ENCODE measurements at regions not wholly inside any gene's neighbourhood (a gene's known extent, or its start where the extent isn't known, plus 50 kb on each side); places are given as distances from the start of the nearest gene placed in this dataset.

DNA sequence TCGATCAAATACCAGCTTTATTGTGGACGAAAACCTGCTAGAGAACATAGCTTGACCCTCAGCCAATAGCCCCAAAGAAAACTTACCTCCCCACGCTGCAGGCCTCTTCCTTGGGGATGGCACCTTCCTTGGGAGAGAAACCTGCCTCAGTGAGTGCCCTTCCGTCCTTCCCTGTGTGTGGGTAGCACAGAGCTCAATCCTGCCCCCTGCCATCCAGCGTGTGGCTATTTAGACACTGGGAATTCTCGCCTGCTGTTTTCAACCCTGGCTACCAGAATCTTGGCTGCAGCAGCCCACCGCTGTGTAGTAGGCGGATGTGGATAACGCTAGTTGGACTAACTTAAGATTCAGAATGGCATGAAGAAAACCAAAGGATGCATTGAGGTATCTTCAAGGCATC is 238.2 kb downstream of the TEX36 start:
- Histone ChIP-seq H3K9ac (no peak overlapping the region), H3K4me2 (ENCODE audit: unreplicated experiment) (no peak overlapping the region), H3K36me3 (ENCODE audit: low read depth) (no peaks in the 10 kb centered on the region), H3K27ac (no peak overlapping the region), H3K79me2 (ENCODE audit: insufficient read depth) (no peaks in the 10 kb centered on the region), H3F3A (ENCODE audit: insufficient read depth) (no peaks in the 10 kb centered on the region), H3K4me1 (ENCODE audit: insufficient read depth) (no peaks in the 10 kb centered on the region), H3K4me3 (no peak overlapping the region), H2AFZ (no peak overlapping the region), H3K9me3 (ENCODE audit: low read depth) (no peaks in the 10 kb centered on the region), H3K9me2 (ENCODE audit: insufficient read depth) (no peaks in the 10 kb centered on the region), H4K20me1 (ENCODE audit: insufficient read depth) (no peaks in the 10 kb centered on the region), H3K27me3 (replicated peaks; ENCODE audit: insufficient read depth) (no peaks in the 10 kb centered on the region; the same call in 1 of the 2 replicates)
- in situ Hi-C loops (cut with MboI) = no loop called here
- DNase-seq = no peak
- WGBS, 2 experiments (ENCODE audit: low coverage in 1 of 2, low lambda C conversion rate in 2 of 2, missing lambda C conversion rate in 2 of 2) = 66 to 68% methylated on average over 9 of the region's 9 CpGs
- no peak for TF ChIP-seq EZH2phosphoT487 (IDR thresholded peaks at IDR 0.05; ENCODE audit: insufficient read depth, low read depth)
- no peak for TF ChIP-seq EZH2 (IDR thresholded peaks at IDR 0.05; ENCODE audit: insufficient read depth, poor library complexity, severe bottlenecking)

- Histone ChIP-seq H3K27ac (no peak overlapping the region), H3K36me3 (ENCODE audit: low read depth) (no peaks in the 10 kb centered on the region), H4K20me1 (ENCODE audit: insufficient read depth) (no peaks in the 10 kb centered on the region), H3K4me3 (no peak overlapping the region), H3K27me3 (replicated peaks; ENCODE audit: insufficient read depth) (no peaks in the 10 kb centered on the region), H3F3A (ENCODE audit: insufficient read depth) (no peaks in the 10 kb centered on the region), H3K9ac (no peak overlapping the region), H3K9me2 (ENCODE audit: insufficient read depth) (no peaks in the 10 kb centered on the region), H3K4me1 (ENCODE audit: insufficient read depth) (no peaks in the 10 kb centered on the region), H3K4me2 (ENCODE audit: unreplicated experiment) (no peak overlapping the region), H3K9me3 (ENCODE audit: low read depth) (no peaks in the 10 kb centered on the region), H2AFZ (no peak overlapping the region), H3K79me2 (ENCODE audit: insufficient read depth) (no peaks in the 10 kb centered on the region)
- TF ChIP-seq EZH2 (IDR thresholded peaks at IDR 0.05; ENCODE audit: insufficient read depth, poor library complexity, severe bottlenecking) (no peak), EZH2phosphoT487 (IDR thresholded peaks at IDR 0.05; ENCODE audit: insufficient read depth, low read depth) (no peak)
- WGBS, 2 experiments (ENCODE audit: low coverage in 1 of 2, low lambda C conversion rate in 2 of 2, missing lambda C conversion rate in 2 of 2) = 67 to 72% methylated on average over 13 of the region's 13 CpGs
- in situ Hi-C loops (cut with MboI) = no loop called here
- DNase-seq = no peak
Observed at GRCh38 chr10:125442856-125443540, 240.0 kb downstream of the TEX36 start.

GRCh38 chr10:125441151-125441550 is 241.8 kb downstream of the TEX36 start:
- 11 to 14% methylated on average over 4 of the region's 4 CpGs for WGBS, 2 experiments (ENCODE audit: low coverage in 1 of 2, low lambda C conversion rate in 2 of 2, missing lambda C conversion rate in 2 of 2)
- DNase-seq = peak; percentile 24

GRCh38 chr10:125431149-125431548 is 251.8 kb downstream of the TEX36 start:
- H3K79me2 ChIP-seq (ENCODE audit: insufficient read depth) = no peaks in the 10 kb centered on the region
- no peak overlapping the region for H2AFZ ChIP-seq
- TF ChIP-seq EZH2phosphoT487 (IDR thresholded peaks at IDR 0.05; ENCODE audit: insufficient read depth, low read depth) (no peak), EZH2 (IDR thresholded peaks at IDR 0.05; ENCODE audit: insufficient read depth, poor library complexity, severe bottlenecking) (no peak)
- H3K9me3 ChIP-seq (ENCODE audit: low read depth) = peaks cover 3% of the 10 kb centered on the region
- H3K27me3 ChIP-seq (replicated peaks; ENCODE audit: insufficient read depth) = no peaks in the 10 kb centered on the region
- 27 to 38% methylated on average over 4 of the region's 4 CpGs for WGBS, 2 experiments (ENCODE audit: low coverage in 1 of 2, low lambda C conversion rate in 2 of 2, missing lambda C conversion rate in 2 of 2)
- no peak overlapping the region for H3K27ac ChIP-seq
- H3K4me3 ChIP-seq = no peak overlapping the region
- H3K9me2 ChIP-seq (ENCODE audit: insufficient read depth) = no peaks in the 10 kb centered on the region
- H3F3A ChIP-seq (ENCODE audit: insufficient read depth) = no peaks in the 10 kb centered on the region
- in situ Hi-C loops (cut with MboI) = no loop called here
- H3K36me3 ChIP-seq (ENCODE audit: low read depth) = no peaks in the 10 kb centered on the region
- no peak for DNase-seq
- H3K9ac ChIP-seq = no peak overlapping the region
- no peaks in the 10 kb centered on the region for H4K20me1 ChIP-seq (ENCODE audit: insufficient read depth)
- no peaks in the 10 kb centered on the region for H3K4me1 ChIP-seq (ENCODE audit: insufficient read depth)
- no peak overlapping the region for H3K4me2 ChIP-seq (ENCODE audit: unreplicated experiment)

More at GRCh38 chr10:125441151-125441550, 241.8 kb downstream of the TEX36 start:
- Histone ChIP-seq H3K4me3 (no peak overlapping the region), H2AFZ (no peak overlapping the region), H3K4me1 (ENCODE audit: insufficient read depth) (no peaks in the 10 kb centered on the region), H3K9me2 (ENCODE audit: insufficient read depth) (no peaks in the 10 kb centered on the region), H3K27me3 (replicated peaks; ENCODE audit: insufficient read depth) (no peaks in the 10 kb centered on the region), H3K27ac (no peak overlapping the region), H3F3A (ENCODE audit: insufficient read depth) (no peaks in the 10 kb centered on the region), H3K79me2 (ENCODE audit: insufficient read depth) (no peaks in the 10 kb centered on the region), H3K4me2 (ENCODE audit: unreplicated experiment) (no peak overlapping the region), H3K9ac (no peak overlapping the region), H4K20me1 (ENCODE audit: insufficient read depth) (no peaks in the 10 kb centered on the region), H3K9me3 (ENCODE audit: low read depth) (no peaks in the 10 kb centered on the region), H3K36me3 (ENCODE audit: low read depth) (no peaks in the 10 kb centered on the region)
- in situ Hi-C loops (cut with MboI) = no loop called here
- TF ChIP-seq EZH2 (IDR thresholded peaks at IDR 0.05; ENCODE audit: insufficient read depth, poor library complexity, severe bottlenecking) (no peak), EZH2phosphoT487 (IDR thresholded peaks at IDR 0.05; ENCODE audit: insufficient read depth, low read depth) (no peak)
